PC-3 (cell line): ENCODE measurements at regions not wholly inside any gene's neighbourhood (a gene's known extent, or its start where the extent isn't known, plus 50 kb on each side); places are given as distances from the start of the nearest gene placed in this dataset.
"Not testable (repeated sequence)": the region's sequence is repeated elsewhere in the genome, so short reads cannot be mapped to it uniquely, and the experiment has no call there.

Experiments
- ATAC-seq: fragments of 200-7000 bp; cut with Tn5 transposase; 2 replicates; pipeline ENCODE4 v1.9.1; 2020; ENCODE audit warnings: mild to moderate bottlenecking, moderate library complexity
- BruUV-seq: library from RNA; stranded (reverse); fragments of 400-500 nt; replicated peaks from 2 replicates; lab custom pipeline; 2021; lab: Mats Ljungman, UMichigan
- CTCF ChIA-PET: fragments of 300-600 bp; sonication (Branson Sonifier 250); formaldehyde crosslinking; loops from one replicate; lab custom pipeline; 2022; ENCODE audit warnings: antibody characterized with exemption; lab: Charles Lee
- POLR2A ChIA-PET: fragments of 300-600 bp; sonication (Branson Sonifier 250); formaldehyde crosslinking; loops from one replicate; lab custom pipeline; 2022; ENCODE audit warnings: antibody characterized with exemption; ENCODE audit not compliant: unreplicated experiment; lab: Charles Lee
- DNase-seq: peaks from one replicate; pipeline ENCODE4 v3.0.0-alpha.2; 2015
- H2AFZ ChIP-seq: fragments of 300-600 bp; sonication (generic); 2 replicates; pipeline ENCODE4 v1.6.0; 2016; ENCODE audit warnings: antibody characterized with exemption, low read length
- H3F3A ChIP-seq: fragments of 300-600 bp; sonication (generic); one replicate; pipeline ENCODE4 v1.6.0; 2017; ENCODE audit warnings: antibody characterized with exemption, low read length, control low read depth, mild to moderate bottlenecking; ENCODE audit not compliant: unreplicated experiment
- H3K27ac ChIP-seq: fragments of 300-600 bp; sonication (generic); 2 replicates; pipeline ENCODE4 v1.5.1; 2016; ENCODE audit warnings: mild to moderate bottlenecking, low read length
- H3K27me3 ChIP-seq: fragments of 300-600 bp; sonication (generic); 2 replicates; pipeline ENCODE4 v1.6.1; 2016; ENCODE audit warnings: low read length, mixed read lengths
- H3K36me3 ChIP-seq: fragments of 300-600 bp; sonication (generic); 2 replicates; pipeline ENCODE4 v1.6.1; 2016; ENCODE audit warnings: low read depth, mixed run types, low read length, mixed read lengths
- H3K4me1 ChIP-seq: fragments of 300-600 bp; sonication (generic); 2 replicates; pipeline ENCODE4 v1.5.1; 2016; ENCODE audit warnings: low read length; ENCODE audit not compliant: insufficient read depth
- H3K4me2 ChIP-seq: fragments of 300-600 bp; sonication (generic); 2 replicates; pipeline ENCODE4 v1.6.0; 2016; ENCODE audit warnings: low read length
- H3K4me3 ChIP-seq: fragments of 300-600 bp; sonication (generic); 2 replicates; pipeline ENCODE4 v1.5.1; 2016; ENCODE audit warnings: mild to moderate bottlenecking, low read length, mixed read lengths
- H3K79me2 ChIP-seq: fragments of 300-600 bp; sonication (generic); 2 replicates; pipeline ENCODE4 v1.6.1; 2017; ENCODE audit warnings: low read length, mixed read lengths
- H3K9ac ChIP-seq: fragments of 300-600 bp; sonication (generic); 2 replicates; pipeline ENCODE4 v1.6.0; 2016; ENCODE audit warnings: mild to moderate bottlenecking, low read length
- H3K9me2 ChIP-seq: fragments of 300-600 bp; sonication (generic); replicated peaks from 2 replicates; pipeline ENCODE4 v1.6.1; 2016; ENCODE audit warnings: mixed run types, low read length, mixed read lengths
- H3K9me3 ChIP-seq: fragments of 300-600 bp; sonication (generic); 2 replicates; pipeline ENCODE4 v1.6.1; 2016; ENCODE audit warnings: low read length, mixed read lengths
- H4K20me1 ChIP-seq: fragments of 300-600 bp; sonication (generic); 2 replicates; pipeline ENCODE4 v1.6.1; 2016; ENCODE audit warnings: low read length, mixed read lengths
- CTCF ChIP-seq: fragments of 300-600 bp; sonication (generic); conservative IDR thresholded peaks from 2 replicates; pipeline ENCODE4 v1.5.1; 2017; ENCODE audit warnings: antibody characterized with exemption, low read depth, mild to moderate bottlenecking, low read length
- EZH2 ChIP-seq: fragments of 300-600 bp; sonication (generic); IDR thresholded peaks from one replicate; pipeline ENCODE4 v1.6.1; 2017; ENCODE audit warnings: antibody characterized with exemption, mild to moderate bottlenecking, low read length; ENCODE audit not compliant: unreplicated experiment
- EZH2phosphoT487 ChIP-seq: fragments of 300-600 bp; sonication (generic); IDR thresholded peaks from 2 replicates; pipeline ENCODE4 v1.6.1; 2018; ENCODE audit warnings: mild to moderate bottlenecking, antibody characterized with exemption, low read length, borderline replicate concordance
- intact Hi-C: fragments of 100-400 bp; cut with micrococcal nuclease; formaldehyde crosslinking; loops from 2 replicates; pipeline ENCODE4 v1.9.0; 2023

GRCh38 chr1:117760485-117760884 lies 154.6 kb downstream of the TENT5C start:
- intact Hi-C loops, result no loop called here
- CTCF ChIA-PET, result no interaction called here

DNA sequence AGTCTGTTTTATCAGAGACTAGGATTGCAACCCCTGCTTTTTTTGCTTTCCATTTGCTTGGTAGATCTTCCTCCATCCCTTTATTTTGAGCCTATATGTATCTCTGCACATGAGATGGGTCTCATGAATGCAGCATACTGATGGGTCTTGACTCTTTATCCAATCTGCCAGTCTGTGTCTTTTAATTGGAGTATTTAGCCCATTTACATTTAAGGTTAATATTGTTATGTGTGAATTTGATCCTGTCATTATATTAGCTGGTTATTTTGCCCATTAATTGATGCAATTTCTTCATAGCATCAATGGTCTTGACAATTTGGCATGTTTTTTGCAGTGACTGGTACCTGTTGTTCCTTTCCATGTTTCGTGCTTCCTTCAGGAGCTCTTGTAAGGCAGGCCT lies 161.7 kb downstream of the GDAP2 start:
- H3K27me3 ChIP-seq, H3K4me3 ChIP-seq, H3K9ac ChIP-seq, BruUV-seq, H3K36me3 ChIP-seq, H3K4me2 ChIP-seq, H3K9me2 ChIP-seq, H3K27ac ChIP-seq, H3K79me2 ChIP-seq, H2AFZ ChIP-seq, intact Hi-C loops, DNase-seq, CTCF ChIA-PET, H3K4me1 ChIP-seq, H3F3A ChIP-seq, ATAC-seq, H4K20me1 ChIP-seq: not testable (repeated sequence)
- peaks cover 15% of the 10 kb centered on the region for H3K9me3 ChIP-seq
- POLR2A ChIA-PET, result interaction anchor here (0.7 kb wide), 1 partner anchor 132 kb away, joined by 4 read pairs; no protein-coding TSS in a partner anchor

More at GRCh38 chr1:117760485-117760884, 154.6 kb downstream of the TENT5C start:
- no peak for ATAC-seq
- no peaks in the 10 kb centered on the region for H3K9me2 ChIP-seq
- no peaks in the 10 kb centered on the region for H3K27me3 ChIP-seq
- H3K4me3 ChIP-seq, result no peak overlapping the region
- H3K79me2 ChIP-seq, result no peaks in the 10 kb centered on the region
- H3K4me2 ChIP-seq, result no peak overlapping the region
- peaks cover 18% of the 10 kb centered on the region for H3K4me1 ChIP-seq
- no peak overlapping the region for H2AFZ ChIP-seq
- no peak overlapping the region for H3K9ac ChIP-seq
- no peak overlapping the region for H3K27ac ChIP-seq
- no peaks in the 10 kb centered on the region for H3F3A ChIP-seq
- no peaks in the 10 kb centered on the region for H3K36me3 ChIP-seq
- H4K20me1 ChIP-seq, result no peaks in the 10 kb centered on the region
- TF ChIP-seq EZH2, result no peak
- TF ChIP-seq EZH2phosphoT487, result no peak
- no peak for TF ChIP-seq CTCF
- no peaks in the 10 kb centered on the region for H3K9me3 ChIP-seq
- BruUV-seq, result no TSS peak
- POLR2A ChIA-PET, result no interaction called here
- no peak for DNase-seq

- Histone ChIP-seq H3K9me2 (no peaks in the 10 kb centered on the region), H4K20me1 (no peaks in the 10 kb centered on the region), H3K79me2 (no peaks in the 10 kb centered on the region), H3F3A (no peaks in the 10 kb centered on the region), H3K36me3 (no peaks in the 10 kb centered on the region), H3K4me1 (no peaks in the 10 kb centered on the region), H3K4me3 (no peak overlapping the region), H2AFZ (no peak overlapping the region), H3K27ac (no peak overlapping the region), H3K27me3 (no peaks in the 10 kb centered on the region), H3K4me2 (no peak overlapping the region), H3K9me3 (peaks cover 15% of the 10 kb centered on the region), H3K9ac (no peak overlapping the region)
- TF ChIP-seq EZH2phosphoT487 (no peak), EZH2 (no peak), CTCF (no peak)
- no TSS peak for BruUV-seq
- intact Hi-C loops, result no loop called here
- POLR2A ChIA-PET, result no interaction called here
- DNase-seq (no peak), ATAC-seq (no peak)
- CTCF ChIA-PET, result interaction anchor here (0.7 kb wide), 1 partner anchor 17 kb away, joined by 3 read pairs; no protein-coding TSS in a partner anchor
These were observed 158.4 kb downstream of the GDAP2 start for GRCh38 chr1:117770981-117771531.
